GM21381 (cell line): ENCODE measurements at regions not wholly inside any gene's neighbourhood (a gene's known extent, or its start where the extent isn't known, plus 50 kb on each side); places are given as distances from the start of the nearest gene placed in this dataset.
"Not testable (repeated sequence)": the region's sequence is repeated elsewhere in the genome, so short reads cannot be mapped to it uniquely, and the experiment has no call there.

Experiments used
- ATAC-seq: cut with Tn5 transposase; IDR thresholded peaks from one replicate; pipeline ENCODE4 v1.9.1; 2021; ENCODE audit warnings: mild to moderate bottlenecking, moderate library complexity; ENCODE audit not compliant: unreplicated experiment

DNA sequence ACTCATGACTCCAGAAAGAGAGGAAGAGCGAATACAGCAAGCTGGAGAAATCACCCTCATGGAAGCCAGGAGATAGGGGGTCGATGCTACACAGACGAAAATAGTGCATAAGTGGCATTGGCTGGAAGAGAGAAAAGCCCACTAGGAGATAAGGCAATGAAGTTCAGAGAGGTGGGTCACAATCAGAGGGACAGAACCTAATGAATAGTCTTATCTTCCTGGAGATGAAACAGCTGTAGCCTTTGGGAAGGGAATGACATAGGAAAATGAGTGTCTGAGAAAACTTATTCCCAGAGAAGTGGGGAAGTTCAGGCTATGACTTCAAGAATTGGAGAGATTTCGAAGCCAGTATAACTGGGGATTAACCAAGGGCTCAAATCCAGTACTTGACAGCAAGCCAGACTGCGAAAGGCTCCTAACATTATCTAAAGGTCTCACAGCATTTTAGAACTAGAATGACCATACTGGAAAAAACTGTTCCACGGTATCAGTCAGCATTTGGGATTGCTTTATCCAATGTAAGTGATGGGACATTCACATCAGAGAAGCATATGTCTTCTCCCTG, 211.1 kb downstream of the ZNF365 start:
- ATAC-seq = no peak

DNA sequence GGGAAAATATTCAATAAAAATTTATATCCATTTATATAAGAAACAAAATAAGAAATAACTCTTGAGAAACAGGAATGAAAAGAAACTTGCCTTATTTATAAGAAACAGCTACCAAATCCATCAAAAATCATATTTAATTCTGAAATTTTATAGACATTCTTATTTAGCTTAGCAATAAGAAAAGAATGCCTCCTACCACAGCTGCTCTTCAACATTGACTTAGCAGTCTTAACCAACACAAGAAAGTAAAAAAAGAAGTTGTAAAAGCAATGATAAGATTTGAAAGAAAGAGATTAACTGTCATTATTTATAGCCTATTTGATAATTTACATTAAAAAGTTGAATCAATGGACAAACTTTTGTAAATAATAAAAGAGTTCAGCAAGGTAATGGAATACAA, 212.8 kb downstream of the ZNF365 start:
- ATAC-seq = no peak

DNA sequence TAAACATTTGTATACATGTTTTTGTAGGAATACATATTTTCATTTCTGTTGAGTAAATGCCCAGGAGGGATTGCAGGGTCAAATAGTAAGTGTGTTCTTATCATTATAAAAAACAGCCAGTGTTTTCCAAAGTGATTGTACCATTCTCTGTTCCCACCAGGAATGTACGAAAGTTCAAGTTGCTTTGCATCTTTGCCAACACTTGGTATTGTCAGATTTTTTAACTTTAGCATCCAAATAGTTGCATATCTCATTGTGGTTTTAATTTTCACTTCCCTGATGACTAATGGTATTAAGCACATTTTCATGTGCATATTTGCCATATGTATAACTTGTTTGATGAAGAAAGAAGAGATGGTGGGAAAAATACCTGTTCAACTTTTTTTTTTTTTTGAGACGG, 213.9 kb downstream of the ZNF365 start:
- ATAC-seq = no peak

DNA sequence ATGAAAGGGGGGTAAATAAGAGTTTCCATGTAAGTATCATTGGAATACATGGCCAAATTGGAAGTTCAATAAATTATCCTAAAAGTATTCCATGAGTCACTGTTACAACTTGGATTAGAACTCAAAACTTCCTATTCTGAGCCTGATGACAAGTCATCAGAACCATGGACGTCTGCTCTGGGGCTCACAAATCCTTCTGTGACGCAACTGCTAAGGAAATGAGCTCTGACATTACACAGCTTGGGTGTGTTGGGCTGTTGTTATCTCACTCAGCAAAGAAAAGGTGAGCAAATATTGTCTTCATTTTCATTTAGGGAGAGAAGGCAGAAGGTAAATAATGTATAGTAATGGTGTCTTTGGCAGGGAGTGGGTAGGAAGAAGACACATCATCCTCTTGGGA, 214.8 kb upstream of the ADO start:
- ATAC-seq = no peak

DNA sequence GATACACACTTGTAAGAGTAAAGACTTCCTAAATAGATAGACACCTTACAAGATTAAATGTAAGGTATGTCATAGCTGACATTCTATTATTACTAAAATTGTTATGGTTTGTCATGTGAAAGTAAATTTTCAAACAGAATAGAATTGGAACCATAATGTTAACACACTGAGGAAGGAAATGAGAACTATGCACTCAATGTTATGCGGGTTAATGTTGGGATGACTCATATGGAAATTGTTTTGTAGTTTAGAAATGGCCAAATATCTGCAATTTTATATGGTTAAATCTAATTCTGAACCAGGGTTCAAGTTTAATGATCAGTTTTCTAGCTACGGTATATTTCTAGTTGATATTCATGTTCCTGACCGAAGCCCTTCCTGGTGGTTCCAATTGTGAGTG, 214.2 kb upstream of the ADO start:
- no peak for ATAC-seq

DNA sequence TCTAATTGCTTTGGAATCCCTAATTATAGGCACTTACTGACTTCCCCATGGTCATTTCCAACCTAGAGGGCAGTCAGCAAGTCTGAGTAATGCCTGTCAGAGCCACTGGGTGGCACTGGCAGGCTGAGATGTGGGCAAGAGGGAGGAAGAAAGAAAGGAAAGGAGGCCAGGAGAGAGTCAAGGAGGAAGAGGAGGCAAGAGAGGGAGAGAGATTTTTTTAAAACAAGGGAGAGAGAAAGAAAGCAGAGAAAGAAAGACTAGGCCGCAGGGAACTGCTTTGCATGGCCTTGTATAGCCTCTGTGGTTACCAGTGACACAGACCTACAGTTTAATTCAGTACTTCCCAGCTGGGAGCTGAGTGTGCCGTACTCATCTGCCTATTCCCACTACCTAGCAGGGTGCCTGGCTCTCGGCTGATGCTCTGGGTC, 210.4 kb upstream of the ADO start:
- ATAC-seq = peak; percentile 75

DNA sequence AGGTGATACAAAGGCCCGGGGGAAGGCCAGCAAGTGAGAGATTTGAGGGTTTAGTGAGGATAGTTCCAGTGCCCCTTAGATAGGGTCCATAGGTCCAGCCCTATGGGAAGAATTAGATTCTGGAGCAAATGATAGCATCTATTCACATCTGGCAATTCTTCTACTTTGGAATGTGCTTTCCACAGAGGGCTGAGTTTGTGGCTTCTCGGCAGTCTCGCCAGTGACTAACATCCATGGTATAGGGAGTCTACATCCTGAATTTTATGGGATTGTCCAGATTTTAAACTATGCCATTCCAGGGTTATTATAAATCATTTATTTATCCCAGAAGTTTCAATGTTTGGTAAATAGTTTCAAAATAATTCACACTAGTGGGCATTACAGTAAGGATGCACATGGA, 207.3 kb upstream of the ADO start:
- no peak for ATAC-seq

DNA sequence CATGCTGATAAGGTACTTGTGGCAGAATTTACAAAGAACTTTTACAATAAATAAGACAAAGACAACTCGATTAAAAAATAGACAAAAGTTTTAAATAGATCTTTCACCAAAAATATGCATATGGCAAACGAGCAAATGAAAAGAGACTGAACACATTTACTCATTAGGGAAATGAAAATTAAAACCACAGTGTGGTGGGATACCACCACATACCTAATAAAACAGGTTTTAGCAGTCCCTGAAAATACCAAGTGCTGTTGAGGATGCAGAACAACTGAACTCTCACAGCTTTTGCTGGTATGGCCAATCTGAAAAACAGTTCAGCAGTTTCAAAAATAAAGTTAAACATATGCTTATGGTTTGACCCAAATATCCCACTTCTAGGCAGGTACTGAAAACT, 205.4 kb upstream of the ADO start:
- ATAC-seq = no peak

DNA sequence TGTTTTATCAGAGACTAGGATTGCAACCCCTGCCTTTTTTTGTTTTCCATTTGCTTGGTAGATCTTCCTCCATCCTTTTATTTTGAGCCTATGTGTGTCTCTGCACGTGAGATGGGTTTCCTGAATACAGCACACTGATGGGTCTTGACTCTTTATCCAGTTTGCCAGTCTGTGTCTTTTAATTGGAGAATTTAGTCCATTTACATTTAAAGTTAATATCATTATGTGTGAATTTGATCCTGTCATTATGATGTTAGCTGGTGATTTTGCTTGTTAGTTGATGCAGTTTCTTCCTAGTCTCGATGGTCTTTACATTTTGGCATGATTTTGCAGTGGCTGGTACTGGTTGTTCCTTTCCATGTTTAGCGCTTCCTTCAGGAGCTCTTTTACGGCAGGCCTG, 198.0 kb upstream of the ADO start:
- not testable (repeated sequence) for ATAC-seq

DNA sequence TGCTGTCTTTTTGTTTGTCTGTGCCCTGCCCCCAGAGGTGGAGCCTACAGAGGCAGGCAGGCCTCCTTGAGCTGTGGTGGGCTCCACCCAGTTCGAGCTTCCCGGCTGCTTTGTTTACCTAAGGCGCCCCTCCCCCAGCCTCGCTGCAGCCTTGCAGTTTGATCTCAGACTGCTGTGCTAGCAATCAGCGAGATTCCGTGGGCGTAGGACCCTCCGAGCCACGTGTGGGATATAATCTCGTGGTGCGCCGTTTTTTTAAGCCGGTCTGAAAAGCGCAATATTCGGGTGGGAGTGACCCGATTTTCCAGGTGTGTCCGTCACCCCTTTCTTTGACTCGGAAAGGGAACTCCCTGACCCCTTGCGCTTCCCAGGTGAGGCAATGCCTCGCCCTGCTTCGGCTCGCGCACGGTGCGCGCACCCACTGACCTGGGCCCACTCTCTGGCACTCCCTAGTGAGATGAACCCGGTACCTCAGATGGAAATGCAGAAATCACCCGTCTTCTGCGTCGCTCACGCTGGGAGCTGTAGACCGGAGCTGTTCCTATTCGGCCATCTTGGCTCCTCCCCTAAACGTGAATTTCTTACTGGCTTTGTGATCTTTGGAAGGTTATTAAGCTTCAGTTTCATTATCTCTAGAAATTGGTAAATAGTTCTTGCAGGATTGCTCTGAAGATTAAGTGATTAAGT, 196.2 kb upstream of the ADO start:
- ATAC-seq = not testable (repeated sequence)

DNA sequence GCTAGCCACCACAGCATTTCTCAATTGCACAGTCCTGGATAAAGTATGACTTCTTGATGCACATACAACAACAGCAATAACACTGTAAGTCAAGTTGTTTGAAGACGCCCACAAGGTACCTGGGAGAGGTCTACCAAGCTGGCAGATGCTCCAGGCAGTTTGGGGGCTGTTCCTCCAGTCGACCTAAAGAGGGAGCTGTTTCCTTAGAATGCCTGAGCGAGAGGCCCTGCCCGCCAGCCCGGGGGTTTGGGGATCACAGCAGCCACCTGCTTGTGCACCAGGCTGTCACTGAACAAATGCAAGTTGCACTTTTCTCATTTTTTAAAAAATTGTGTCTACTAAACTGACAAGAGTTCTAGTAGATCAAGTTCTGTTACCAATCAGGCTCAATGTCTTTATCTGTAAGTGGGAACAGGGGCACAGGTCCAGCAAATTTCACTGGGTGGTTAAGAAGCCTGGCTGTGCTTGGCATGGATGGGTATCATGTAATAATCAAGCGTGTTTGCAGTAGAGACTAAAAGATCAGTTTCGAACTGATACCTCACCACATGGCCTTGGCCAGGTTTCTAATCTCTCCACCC, 193.8 kb upstream of the ADO start:
- peak; percentile 45 for ATAC-seq

DNA sequence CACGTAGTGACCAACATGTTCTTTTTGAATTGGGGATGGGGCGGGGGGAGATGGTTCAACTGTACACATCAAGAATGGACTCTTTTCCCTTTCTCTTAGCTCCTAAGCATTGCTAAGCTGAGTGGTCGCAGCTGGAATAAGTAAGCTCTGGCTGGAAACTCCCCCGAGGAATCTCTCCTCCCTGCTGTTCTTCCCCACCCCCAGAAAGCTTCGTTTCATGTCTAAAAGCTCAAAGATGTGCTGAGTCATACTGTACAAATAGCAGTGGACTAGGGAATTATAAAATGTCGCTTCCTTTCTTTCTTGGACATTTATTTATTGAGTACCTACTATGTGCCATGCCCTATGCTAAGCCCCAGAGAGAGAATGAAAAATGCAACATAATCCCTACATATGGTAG, 191.1 kb upstream of the ADO start:
- no peak for ATAC-seq

DNA sequence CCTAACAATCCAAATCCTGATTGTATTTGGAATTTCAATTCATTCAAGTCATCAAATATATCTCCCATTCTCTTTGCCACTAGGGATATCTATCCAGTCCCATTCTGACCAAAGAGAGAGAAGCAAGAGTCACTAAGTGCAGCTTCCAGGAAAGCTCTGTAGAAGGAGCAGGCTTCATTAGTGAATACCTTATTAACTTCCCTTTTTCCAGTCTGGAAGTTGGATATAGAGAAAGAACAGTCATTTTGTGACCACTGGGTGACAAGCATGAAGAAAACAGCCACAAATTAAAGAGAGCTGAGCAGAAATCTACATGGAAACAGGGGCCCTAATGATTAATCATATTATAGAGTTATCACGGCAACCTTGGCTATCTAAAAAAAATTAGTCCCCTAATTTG, 190.7 kb upstream of the ADO start:
- no peak for ATAC-seq

DNA sequence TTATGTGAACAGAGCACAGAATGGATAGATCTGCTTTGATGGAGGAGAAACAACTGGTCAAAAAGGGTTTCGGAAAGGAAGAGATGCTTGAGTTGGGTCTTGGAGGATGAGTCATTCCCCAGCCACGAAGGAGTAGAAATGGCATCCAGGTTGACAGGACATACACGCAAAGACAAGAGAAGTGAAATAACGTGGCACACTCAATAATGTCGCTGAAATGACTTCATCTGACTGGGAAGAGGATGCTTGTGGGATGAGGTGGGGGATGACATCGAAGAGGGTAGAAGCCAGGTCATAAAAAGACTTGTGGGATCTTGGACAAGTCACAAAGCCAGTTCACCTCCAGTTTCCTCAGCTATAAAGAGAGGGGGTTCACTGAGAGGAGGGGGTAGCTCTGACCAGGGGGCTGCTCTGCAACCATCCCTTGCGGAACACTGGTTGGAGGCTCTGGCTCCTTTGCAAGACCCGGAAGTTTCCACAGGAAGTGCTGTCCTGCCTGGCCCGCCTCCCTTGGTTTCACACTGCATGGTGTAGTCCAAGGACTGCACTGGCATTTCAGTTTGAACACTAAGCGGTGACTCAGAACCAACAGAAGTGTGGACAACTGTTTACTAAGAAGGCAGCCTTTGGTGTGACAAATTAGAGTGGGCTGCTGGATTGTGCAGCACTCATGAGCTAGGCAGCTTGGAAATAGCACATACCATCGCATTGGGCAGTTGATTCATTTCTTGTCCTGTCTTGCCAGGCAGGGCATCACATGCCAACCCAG, 189.9 kb upstream of the ADO start:
- peak; percentile 56 for ATAC-seq

DNA sequence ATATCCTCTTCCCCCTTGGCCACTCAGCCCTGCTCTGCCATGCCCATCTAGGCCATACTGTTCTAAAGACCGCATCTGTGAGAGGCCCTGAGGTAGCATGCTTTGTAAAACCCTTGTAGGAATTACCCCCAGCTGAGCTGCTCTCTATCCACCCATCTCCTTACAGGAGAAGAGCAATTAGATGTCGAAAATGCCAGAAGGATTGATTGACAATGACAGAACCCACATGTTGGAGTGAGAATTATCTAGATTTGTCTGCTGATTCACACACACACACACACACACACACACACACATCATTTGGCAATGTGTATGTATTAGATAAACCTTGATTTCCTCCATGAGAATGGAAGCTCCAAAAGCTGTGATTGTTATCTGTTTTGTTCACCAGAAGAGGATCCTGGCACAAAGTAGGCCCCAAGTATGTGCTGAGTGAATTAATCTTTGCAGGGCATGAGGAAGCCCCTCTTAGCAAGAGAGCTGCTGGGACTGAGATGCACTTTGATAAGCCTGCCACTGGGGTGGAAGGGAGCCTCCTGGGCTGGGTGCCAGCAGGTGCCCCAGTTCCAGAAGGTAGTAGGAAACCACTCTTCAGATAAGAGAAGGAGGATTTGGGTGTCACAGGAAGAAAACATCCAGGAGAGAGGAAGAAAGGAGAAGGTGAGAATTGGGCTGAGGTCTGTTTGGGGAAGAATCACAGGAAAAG, 187.5 kb upstream of the ADO start:
- no peak for ATAC-seq

DNA sequence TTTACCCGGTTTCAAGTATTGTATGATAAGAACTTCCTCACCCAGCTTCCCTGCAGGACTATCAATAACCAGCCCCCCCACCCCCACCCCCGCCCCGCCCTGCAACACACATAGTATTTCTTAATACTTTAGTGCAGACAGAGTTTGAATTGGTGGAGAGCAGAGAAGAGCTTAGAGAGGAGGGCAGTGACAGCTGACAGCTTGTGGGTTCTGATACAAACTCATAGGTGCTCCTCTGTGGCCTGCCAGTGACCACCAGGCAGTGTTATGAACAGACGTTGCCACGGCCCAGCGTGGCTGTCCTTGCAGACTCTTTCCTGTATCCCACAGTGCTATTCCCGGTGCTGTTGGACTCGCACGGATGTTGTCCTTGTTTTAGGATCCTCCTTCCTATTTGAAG, 186.9 kb upstream of the ADO start:
- no peak for ATAC-seq

DNA sequence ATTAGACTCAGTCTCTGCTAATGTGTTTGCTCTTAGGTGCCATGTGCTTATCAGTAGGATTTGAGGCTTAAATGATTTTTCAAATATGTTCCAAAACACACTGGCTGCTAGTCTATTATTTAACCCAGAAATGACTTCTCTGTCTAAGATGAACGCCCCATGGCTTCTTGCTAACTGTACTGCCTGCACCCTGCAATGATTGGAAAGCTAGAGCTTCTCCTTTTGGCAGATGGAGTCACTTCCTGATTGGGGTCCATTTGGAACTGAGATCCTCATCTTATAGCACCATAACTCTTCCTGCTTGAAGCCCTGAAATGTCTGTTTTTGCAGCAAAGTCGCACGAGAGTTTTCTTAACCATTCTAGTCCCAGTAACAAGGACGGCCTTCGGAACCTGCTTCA, 186.5 kb upstream of the ADO start:
- ATAC-seq = no peak

DNA sequence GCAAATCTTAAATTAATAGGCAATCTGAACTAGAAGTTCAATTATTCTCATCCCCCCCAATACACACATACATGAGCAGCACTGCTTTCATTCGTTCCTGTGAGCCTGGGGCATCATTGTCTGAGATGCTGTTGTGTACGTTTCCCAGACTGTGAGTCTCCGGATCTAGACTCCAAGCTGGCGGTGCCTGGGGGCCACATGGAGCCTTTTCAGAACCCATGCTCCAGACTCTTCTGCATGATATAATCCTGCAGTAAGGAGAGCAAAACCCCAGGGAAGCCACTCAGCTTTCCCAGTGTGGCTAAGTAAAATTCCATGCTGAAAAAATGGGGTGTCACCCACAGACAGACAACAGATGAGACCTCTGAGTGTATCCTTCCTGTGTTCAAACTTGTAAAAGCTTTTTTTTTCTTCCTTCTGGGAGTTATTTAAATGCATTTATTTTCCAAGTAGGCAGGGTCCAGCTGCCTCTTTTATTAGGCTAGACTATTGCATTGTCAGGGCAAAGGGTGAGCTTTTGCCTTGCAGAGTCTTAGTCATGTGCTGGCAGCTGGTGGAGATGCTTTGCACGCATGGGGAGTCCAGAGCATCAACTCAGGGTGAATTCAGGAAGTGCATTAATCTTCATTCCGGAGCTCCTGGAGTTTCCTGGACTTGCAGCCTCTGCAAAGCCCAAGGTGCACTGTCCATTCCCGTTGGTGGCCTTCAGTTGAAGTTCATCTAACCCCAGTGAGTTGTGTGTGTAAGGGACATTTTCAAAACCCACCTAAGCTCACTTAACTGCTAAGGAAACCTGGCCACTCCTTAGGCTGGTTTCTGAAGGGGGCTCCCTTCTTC, 185.7 kb upstream of the ADO start:
- no peak for ATAC-seq

DNA sequence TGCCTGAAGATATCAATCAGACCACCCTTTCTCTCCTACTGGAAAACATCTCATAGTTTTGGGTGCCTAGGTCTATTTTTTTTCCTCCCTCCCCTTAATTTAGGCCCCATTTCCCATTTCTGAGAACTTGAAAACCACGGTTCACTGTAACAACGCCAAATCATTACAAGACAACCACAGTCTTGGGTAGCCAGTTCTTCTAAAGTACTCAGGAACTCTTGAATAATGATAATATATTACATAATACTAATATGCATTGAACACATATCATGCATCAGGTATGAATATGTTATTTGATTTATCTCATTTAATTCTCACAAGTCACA, 185.1 kb upstream of the ADO start:
- no peak for ATAC-seq

DNA sequence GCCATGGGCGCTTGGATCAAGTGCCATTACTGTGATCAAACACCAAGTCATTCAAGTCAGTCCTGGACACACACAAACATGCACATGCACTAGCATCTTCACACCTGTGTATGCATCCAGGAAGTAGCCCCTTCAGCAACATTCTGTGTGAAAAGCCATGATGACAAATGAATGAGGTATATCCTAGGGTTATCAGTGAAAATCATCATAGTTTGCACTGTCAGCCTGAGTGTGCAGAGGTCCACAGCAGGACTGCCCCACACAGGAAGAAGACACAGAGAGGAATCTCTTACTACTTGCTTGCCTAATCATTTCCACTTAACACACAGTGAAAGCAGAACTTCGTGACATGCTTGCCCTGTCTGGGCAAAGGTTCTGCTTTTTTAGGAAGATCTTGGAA, 184.0 kb upstream of the ADO start:
- no peak for ATAC-seq

DNA sequence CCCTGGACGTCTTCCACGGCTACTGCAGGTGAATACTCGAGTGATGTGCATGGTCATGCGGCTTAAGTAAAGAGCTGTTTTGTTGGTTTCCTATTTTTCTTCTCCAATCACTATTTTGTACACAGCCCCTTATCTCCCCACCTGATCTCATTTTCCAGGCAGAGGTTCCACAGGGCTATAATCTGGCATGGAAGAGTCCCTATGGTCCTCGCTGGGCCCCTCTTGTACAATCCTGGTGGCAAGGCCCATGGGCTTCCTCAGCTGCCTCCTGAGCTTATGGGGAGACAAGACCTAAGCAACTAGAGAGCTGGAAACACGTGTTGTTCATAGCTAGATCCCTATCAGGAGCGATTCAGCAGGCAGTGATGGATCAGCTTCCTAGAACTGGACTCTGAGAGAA, 181.3 kb upstream of the ADO start:
- ATAC-seq = no peak
